BJ (cell line): ENCODE measurements at regions not wholly inside any gene's neighbourhood (a gene's known extent, or its start where the extent isn't known, plus 50 kb on each side); places are given as distances from the start of the nearest gene placed in this dataset.

ENCODE experiments used
- CTCF ChIA-PET: fragments of 350-600 bp; formaldehyde crosslinking; extraction: SDS; loops from one replicate; lab custom pipeline; 2021; ENCODE audit warnings: antibody characterized with exemption, inconsistent platforms; lab: Yijun Ruan, JAX
- POLR2A ChIA-PET: fragments of 300-600 bp; sonication (Branson Sonifier 250); formaldehyde crosslinking; extraction: SDS; loops from one replicate; lab custom pipeline; 2021; ENCODE audit warnings: antibody characterized with exemption; lab: Charles Lee
- DNase-seq: peaks from one replicate; pipeline ENCODE4 v3.0.0-alpha.2; 2011; ENCODE audit warnings: low read depth
- H3K27me3 ChIP-seq: 2 replicates; pipeline ENCODE4 v1.6.0; 2011; ENCODE audit warnings: low read length; ENCODE audit not compliant: control insufficient read depth, insufficient read depth
- H3K36me3 ChIP-seq: 2 replicates; pipeline ENCODE4 v1.5.1; 2011; ENCODE audit warnings: low read length; ENCODE audit not compliant: control insufficient read depth, insufficient read depth
- H3K4me3 ChIP-seq: 2 replicates; pipeline ENCODE4 v1.5.1; 2011; ENCODE audit warnings: low read depth, mild to moderate bottlenecking, control low read depth, low read length
- CTCF ChIP-seq: IDR thresholded peaks from 2 replicates; pipeline ENCODE4 v1.5.1; 2011; ENCODE audit warnings: low read depth, mild to moderate bottlenecking, control low read depth, inconsistent platforms, low read length, moderate library complexity; ENCODE audit not compliant: insufficient read depth

GRCh38 chr6:90820436-90820835 lies 233.6 kb upstream of the MAP3K7 start:
- DNase-seq = no peak
- no peak for TF ChIP-seq CTCF
- Histone ChIP-seq H3K4me3 (no peak overlapping the region), H3K27me3 (no peaks in the 10 kb centered on the region), H3K36me3 (no peaks in the 10 kb centered on the region)
- ChIA-PET POLR2A (no interaction called here), CTCF (interaction anchor here (1.1 kb wide), 1 partner anchor 9 kb away, joined by 3 read pairs; no protein-coding TSS in a partner anchor)

- Histone ChIP-seq H3K27me3 (no peaks in the 10 kb centered on the region), H3K4me3 (no peak overlapping the region), H3K36me3 (no peaks in the 10 kb centered on the region)
- no peak for DNase-seq
- no peak for TF ChIP-seq CTCF
- ChIA-PET CTCF (interaction anchor here (1.1 kb wide), 1 partner anchor 10 kb away, joined by 3 read pairs; no protein-coding TSS in a partner anchor), POLR2A (no interaction called here)
Measured at GRCh38 chr6:90819483-90819882, 232.6 kb upstream of the MAP3K7 start.

GRCh38 chr6:90818163-90818562 lies 231.3 kb upstream of the MAP3K7 start:
- no peak for DNase-seq
- Histone ChIP-seq H3K36me3 (no peaks in the 10 kb centered on the region), H3K27me3 (no peaks in the 10 kb centered on the region), H3K4me3 (no peak overlapping the region)
- POLR2A ChIA-PET = no interaction called here
- CTCF ChIA-PET = interaction anchor here (0.6 to 1.5 kb wide), 3 partner anchors 12 to 77 kb away, joined by 3 to 5 read pairs (median 3); no protein-coding TSS in a partner anchor
- no peak for TF ChIP-seq CTCF

GRCh38 chr6:90816764-90817163 lies 229.9 kb upstream of the MAP3K7 start:
- H3K4me3 ChIP-seq = no peak overlapping the region
- CTCF ChIA-PET = interaction anchor here (1.1 kb wide), 1 partner anchor 54 kb away, joined by 3 read pairs; no protein-coding TSS in a partner anchor
- no peaks in the 10 kb centered on the region for H3K27me3 ChIP-seq
- TF ChIP-seq CTCF = no peak
- no peaks in the 10 kb centered on the region for H3K36me3 ChIP-seq
- DNase-seq = no peak
- POLR2A ChIA-PET = no interaction called here

- no peak for DNase-seq
- CTCF ChIA-PET = no interaction called here
- Histone ChIP-seq H3K27me3 (no peaks in the 10 kb centered on the region), H3K36me3 (no peaks in the 10 kb centered on the region), H3K4me3 (no peak overlapping the region)
- TF ChIP-seq CTCF = no peak
- POLR2A ChIA-PET = no interaction called here
Measured at GRCh38 chr6:90811596-90812226, 224.8 kb upstream of the MAP3K7 start.
